ENCODE measurements at regions not wholly inside any gene's neighbourhood (a gene's known extent, or its start where the extent isn't known, plus 50 kb on each side); places are given as distances from the start of the nearest gene placed in this dataset.
A peak's percentile ranks its signal among the peaks of the same experiment; 100 is the strongest.

DNA sequence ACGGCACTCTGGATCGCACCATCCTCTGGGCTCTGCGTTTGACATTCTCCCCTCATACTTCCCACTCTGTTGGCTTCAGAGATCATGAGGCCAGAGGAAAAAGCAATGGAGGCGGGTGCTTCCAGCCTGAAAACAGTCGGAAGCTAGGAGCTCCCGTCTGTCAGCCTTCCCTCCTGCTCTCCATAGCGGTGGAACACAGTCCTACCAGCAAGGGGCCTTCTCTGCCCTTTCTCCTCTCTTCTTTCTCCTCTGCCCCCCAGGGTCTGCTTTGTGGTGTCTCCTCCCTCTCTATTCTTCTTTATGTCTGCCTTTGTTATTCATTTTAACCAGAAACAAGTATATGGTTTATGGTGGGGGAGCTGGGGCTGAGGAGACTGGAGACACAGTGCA, 152.5 kb upstream of the NFIB start:
- DNase-seq: no peak

- no peak for DNase-seq
Measured at GRCh38 chr9:14462950-14463349, 149.0 kb upstream of the NFIB start.

GRCh38 chr9:14455243-14455642, 141.3 kb upstream of the NFIB start:
- no peak for DNase-seq

GRCh38 chr9:14453286-14453685, 139.3 kb upstream of the NFIB start:
- DNase-seq: no peak

GRCh38 chr9:14452539-14452938, 138.6 kb upstream of the NFIB start:
- DNase-seq: no peak

DNA sequence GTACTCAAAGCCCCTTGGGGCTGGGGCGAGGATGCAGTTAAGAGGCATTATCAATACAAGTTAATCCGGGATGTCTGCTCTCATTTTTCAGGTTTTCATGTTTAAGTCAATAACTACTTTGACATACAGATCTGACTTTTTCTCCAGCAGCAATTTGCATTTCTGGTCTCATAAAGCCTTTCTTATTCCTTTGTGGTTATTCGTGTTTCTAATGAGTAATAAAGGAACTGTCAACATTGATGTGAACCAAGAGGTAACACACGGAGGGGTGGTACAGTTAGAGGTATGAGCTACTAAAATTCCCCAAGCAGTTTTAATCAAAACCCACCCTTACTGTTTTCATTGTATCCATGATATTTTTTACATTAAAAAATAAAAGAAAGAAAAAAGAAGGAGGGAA, 138.0 kb upstream of the NFIB start:
- no peak for DNase-seq

DNA sequence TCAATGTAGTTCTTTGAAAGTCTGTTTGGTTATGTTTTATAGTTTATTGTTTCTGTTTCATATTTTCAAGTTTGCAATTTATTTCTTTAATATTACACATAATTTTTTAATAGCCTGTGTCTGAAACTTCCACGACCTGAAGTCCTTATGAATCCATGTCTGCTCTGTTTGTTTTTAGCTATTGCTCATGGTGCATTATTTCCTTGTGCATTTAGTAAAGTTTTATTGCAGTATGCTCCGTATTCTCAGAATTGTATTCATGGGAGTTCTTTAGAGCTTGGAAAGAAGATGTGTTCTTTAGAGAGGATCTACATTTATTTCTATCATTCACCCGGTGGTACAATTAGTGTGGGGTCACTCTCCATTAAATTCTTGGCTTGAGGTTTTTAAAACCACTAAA, 133.2 kb upstream of the NFIB start:
- no peak for DNase-seq

DNA sequence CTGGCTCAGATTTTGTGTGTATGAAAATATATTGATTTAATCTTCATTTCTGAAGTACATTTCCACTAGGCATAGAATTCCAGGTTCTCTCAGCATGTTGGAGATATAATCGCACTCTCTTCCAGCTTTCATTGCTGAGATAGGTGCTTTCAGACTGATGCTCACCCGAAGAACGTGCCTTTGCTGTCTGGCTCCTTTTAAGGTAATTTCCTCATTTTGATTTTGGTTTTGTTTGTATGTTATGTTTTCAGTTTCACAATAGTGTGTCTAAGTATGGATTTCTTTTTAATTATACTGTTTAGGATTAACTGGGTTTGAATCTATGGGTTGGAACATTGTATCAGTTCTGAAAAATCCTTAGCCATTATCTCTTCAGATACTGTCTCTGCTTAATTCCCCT, 132.0 kb upstream of the NFIB start:
- no peak for DNase-seq

- DNase-seq: no peak
Measured at GRCh38 chr9:14442956-14443355, 129.0 kb upstream of the NFIB start.

- peak; percentile 36 for DNase-seq
Measured at GRCh38 chr9:14441976-14442651, 128.2 kb upstream of the NFIB start.

DNA sequence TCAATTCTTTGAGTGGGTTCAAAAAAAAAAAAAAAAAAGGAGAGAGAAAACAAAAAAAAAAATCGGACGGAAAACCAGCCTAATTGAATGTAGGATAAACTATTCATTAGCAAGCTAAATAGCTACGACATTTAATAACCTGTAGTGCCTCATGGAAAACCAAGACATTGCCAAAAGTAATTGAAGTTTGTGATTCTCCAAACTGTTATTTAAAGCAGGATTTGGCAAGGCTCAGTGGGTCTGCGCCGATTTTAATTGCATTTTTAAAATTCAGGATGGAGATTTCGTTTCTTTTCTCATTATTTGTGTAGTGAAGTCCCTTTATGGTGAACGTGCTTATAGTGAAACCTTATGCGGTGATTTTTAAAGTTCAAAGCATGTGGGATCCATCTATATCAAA, 127.2 kb upstream of the NFIB start:
- no peak for DNase-seq

DNA sequence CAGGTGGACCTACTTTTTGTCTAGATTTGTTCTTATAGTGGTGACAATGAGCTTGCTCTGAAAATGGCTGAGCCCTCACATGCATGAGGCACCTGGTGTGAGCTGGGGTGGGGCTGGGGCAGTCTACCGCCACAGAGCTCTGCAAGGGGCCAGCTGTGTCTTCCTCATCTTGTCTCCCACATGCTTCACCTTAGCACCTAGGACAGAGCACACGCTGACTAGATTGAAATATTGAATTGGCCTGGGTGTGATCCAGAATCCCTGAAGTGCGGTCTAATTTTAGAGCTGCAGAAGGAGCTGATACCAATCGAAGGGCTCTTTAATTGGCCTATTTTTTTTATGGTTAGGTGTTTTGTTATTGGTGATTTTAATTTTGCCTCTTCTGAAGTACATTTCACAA, 126.1 kb upstream of the NFIB start:
- no peak for DNase-seq

DNA sequence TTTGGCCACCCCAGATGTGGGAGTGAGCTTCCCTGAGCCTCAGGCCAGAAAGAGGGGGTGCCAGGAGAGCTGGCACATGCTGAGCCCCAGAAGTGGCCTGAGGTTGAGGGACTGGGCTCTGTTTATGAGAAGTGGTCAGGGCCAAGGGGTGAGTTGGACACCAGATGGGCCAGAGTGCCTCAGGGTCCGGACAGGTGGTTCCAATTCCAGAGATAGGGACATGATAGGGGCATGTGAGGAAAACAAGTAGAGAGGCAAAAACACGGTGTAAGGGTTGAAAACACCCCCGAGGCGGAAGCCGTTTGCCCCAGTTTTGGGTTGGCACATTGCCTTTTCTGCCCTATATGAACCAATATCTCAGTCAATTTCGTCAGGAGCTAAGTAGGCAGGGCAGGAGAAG, 125.6 kb upstream of the NFIB start:
- DNase-seq: no peak

DNA sequence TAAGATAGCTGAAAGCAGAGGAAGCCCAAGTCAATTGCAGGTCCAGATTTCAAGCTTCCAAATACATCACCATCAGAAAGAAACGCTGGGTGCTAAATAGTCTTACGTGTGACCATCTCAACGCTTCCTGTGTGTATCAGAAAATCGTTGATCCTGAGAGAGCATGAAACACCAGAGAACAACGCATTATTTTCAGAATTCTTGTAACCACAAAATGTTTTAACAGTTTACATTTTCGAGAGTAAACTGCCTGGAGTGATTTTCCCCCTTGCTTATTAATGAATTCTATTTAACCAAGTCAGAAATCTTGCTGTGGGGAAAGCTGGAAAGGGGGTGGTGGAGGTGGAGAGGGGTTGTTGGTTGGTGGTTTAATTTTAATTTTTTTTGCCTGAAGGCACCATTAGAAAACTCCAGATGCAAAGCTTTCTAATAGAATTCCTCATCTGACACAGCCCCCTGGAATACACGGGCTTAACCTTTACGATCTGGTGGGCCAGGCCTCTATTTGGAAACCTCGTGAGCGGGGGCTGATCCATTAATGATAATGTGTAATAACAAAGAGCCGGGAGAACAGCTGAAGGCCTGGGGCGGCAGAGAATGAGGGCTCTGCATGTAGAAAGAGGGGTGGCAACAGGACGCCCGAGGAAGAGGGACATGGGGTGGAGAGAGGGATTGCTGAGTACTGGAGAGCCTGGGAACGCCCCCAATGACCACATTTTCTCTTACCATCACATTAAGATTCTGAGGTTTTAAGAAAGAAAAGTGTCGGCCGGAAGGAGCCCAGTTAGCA, 124.5 kb upstream of the NFIB start:
- no peak for DNase-seq

- DNase-seq: no peak
Measured at GRCh38 chr9:14437354-14438231, 123.7 kb upstream of the NFIB start.

DNA sequence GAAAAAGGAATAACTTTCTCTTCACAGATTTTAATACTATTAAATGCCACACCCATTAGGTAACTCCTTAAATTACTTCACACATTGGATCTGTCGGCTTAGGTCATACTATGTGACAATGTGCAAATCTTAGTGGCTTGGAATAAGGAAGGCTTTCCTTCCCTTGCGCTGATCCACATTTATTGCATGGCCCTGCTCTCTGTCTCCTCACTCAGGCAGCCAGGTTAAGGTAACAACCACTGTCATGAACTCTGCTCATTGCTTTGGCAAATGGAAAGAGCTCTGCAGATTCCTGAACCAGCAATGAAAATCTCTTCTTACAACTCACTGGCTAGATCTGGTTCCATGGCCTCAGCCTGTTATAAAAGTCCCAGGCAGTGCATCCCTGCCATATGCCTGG, 121.9 kb upstream of the NFIB start:
- DNase-seq: no peak

GRCh38 chr9:14434971-14435718, 121.2 kb upstream of the NFIB start:
- no peak for DNase-seq

DNA sequence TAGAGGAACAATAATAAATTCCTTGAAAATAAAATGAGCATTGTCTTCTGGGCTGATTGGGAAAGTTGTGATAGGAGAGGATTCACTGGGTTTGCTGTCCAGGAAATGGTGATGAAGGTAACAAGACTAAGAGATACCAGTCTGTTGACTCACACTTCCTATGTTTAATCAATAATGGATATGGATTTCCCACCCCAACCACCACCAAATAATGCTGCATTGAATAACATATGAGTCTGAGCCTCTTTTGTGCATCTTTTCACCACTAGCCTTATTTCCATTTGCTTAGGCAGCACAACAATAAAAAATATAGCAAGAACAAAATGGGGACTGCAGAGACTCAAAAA, 120.2 kb upstream of the NFIB start:
- DNase-seq: peak; percentile 32

- DNase-seq: peak; percentile 84
Measured at GRCh38 chr9:14433351-14434157, 119.6 kb upstream of the NFIB start.

GRCh38 chr9:14432666-14433350, 118.9 kb upstream of the NFIB start:
- peak; percentile 54 for DNase-seq

DNA sequence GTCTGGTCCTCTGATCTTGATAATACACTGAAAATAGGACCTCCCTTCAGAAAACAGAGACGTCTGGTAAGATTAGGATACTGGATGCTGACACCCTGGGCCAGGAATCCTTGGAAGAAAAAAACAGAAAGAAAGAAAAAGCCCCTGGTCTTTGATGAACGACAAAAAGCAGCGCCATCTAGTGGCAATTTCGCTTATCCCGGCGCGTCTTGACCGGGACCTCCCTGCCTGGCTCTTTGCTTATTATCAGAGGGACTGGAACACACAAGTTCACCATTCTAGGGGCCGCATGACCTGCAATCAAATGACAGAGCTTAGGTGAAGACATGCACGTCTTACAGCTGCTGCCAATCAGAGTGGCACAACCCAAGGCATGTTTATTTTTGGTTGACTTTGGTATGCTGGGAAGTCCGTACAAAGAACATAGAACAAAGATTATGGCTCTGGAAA, 114.9 kb upstream of the NFIB start:
- DNase-seq: peak; percentile 71

GRCh38 chr9:14427419-14427818, 113.5 kb upstream of the NFIB start:
- DNase-seq: no peak

Data from OCI-M1 (cell line).